ENCODE measurements at regions not wholly inside any gene's neighbourhood (a gene's known extent, or its start where the extent isn't known, plus 50 kb on each side); places are given as distances from the start of the nearest gene placed in this dataset.

GRCh38 chr1:5296095-5296494 is 641.7 kb downstream of the AJAP1 start:
- no peak overlapping the region for H3K4me2 ChIP-seq (replicated peaks; ENCODE audit: extremely low read depth, low read length, poor library complexity, severe bottlenecking)
- Mint-ChIP-seq H3K27ac (no peak overlapping the region), H3K27me3 (ENCODE audit: low read depth in 3 of 3) (peaks cover 1 to 4% (median 2%) of the 10 kb centered on the region in 3 donors), H3K4me1 (no peaks in the 10 kb centered on the region), H3K4me3 (no peak overlapping the region), H3K9me3 (peaks cover 0 to 5% (median 0%) of the 10 kb centered on the region in 7 donors), H3K36me3 (no peaks in the 10 kb centered on the region)
- TF ChIP-seq, protein P1, sequence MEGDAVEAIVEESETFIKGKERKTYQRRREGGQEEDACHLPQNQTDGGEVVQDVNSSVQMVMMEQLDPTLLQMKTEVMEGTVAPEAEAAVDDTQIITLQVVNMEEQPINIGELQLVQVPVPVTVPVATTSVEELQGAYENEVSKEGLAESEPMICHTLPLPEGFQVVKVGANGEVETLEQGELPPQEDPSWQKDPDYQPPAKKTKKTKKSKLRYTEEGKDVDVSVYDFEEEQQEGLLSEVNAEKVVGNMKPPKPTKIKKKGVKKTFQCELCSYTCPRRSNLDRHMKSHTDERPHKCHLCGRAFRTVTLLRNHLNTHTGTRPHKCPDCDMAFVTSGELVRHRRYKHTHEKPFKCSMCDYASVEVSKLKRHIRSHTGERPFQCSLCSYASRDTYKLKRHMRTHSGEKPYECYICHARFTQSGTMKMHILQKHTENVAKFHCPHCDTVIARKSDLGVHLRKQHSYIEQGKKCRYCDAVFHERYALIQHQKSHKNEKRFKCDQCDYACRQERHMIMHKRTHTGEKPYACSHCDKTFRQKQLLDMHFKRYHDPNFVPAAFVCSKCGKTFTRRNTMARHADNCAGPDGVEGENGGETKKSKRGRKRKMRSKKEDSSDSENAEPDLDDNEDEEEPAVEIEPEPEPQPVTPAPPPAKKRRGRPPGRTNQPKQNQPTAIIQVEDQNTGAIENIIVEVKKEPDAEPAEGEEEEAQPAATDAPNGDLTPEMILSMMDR (IDR thresholded peaks at IDR 0.05), result no peak
- H3K27me3 ChIP-seq (ENCODE audit: control insufficient read depth in 2 of 2, insufficient read depth in 2 of 2, low read length in 2 of 2), result no peaks in the 10 kb centered on the region
- DNase-seq, result no peak
- no peak overlapping the region for H3K9ac ChIP-seq (ENCODE audit: insufficient read depth, low read length, poor library complexity, severe bottlenecking)
- H3K4me3 ChIP-seq (replicated peaks in 1 of 3; ENCODE audit: low read depth in 2 of 3, low read length in 3 of 3), result no peak overlapping the region
- H2AFZ ChIP-seq (ENCODE audit: insufficient read depth, low read depth, low read length, poor library complexity, severe bottlenecking), result no peak overlapping the region
- H3K9me3 ChIP-seq (replicated peaks in 1 of 2; ENCODE audit: control insufficient read depth in 1 of 2, insufficient read depth in 1 of 2, low read length in 2 of 2), result no peaks in the 10 kb centered on the region
- H3K36me3 ChIP-seq (replicated peaks in 1 of 2; ENCODE audit: control insufficient read depth in 1 of 2, insufficient read depth in 2 of 2, low read length in 2 of 2), result no peaks in the 10 kb centered on the region
- no peak overlapping the region for H3K27ac ChIP-seq (ENCODE audit: low read depth in 1 of 2, low read length in 2 of 2)
- no peaks in the 10 kb centered on the region for H3K4me1 ChIP-seq (ENCODE audit: control insufficient read depth in 1 of 2, insufficient read depth in 2 of 2, low read length in 2 of 2)
- no peaks in the 10 kb centered on the region for H4K20me1 ChIP-seq (ENCODE audit: insufficient read depth, low read length)
- no peaks in the 10 kb centered on the region for H3K79me2 ChIP-seq (ENCODE audit: insufficient read depth, low read length)
- 88% methylated on average over 12 of the region's 12 CpGs for WGBS (ENCODE audit: insufficient coverage)
- intact Hi-C loops (cut with micrococcal nuclease), result no loop called here

- no peak for DNase-seq
- TF ChIP-seq, protein P1 (IDR thresholded peaks at IDR 0.05), result no peak
- H3K27me3 ChIP-seq (ENCODE audit: control insufficient read depth in 2 of 2, insufficient read depth in 2 of 2, low read length in 2 of 2), result no peaks in the 10 kb centered on the region
- H3K36me3 ChIP-seq (replicated peaks in 1 of 2; ENCODE audit: control insufficient read depth in 1 of 2, insufficient read depth in 2 of 2, low read length in 2 of 2), result no peaks in the 10 kb centered on the region
- H3K4me1 ChIP-seq (ENCODE audit: control insufficient read depth in 1 of 2, insufficient read depth in 2 of 2, low read length in 2 of 2), result no peaks in the 10 kb centered on the region
- no peaks in the 10 kb centered on the region for H3K36me3 Mint-ChIP-seq
- no peak overlapping the region for H3K4me2 ChIP-seq (replicated peaks; ENCODE audit: extremely low read depth, low read length, poor library complexity, severe bottlenecking)
- no peak overlapping the region for H2AFZ ChIP-seq (ENCODE audit: insufficient read depth, low read depth, low read length, poor library complexity, severe bottlenecking)
- no peaks in the 10 kb centered on the region for H4K20me1 ChIP-seq (ENCODE audit: insufficient read depth, low read length)
- H3K27ac Mint-ChIP-seq, result no peak overlapping the region
- H3K27me3 Mint-ChIP-seq (ENCODE audit: low read depth in 3 of 3), result peaks cover 0 to 2% (median 1%) of the 10 kb centered on the region in 3 donors
- no peak overlapping the region for H3K9ac ChIP-seq (ENCODE audit: insufficient read depth, low read length, poor library complexity, severe bottlenecking)
- H3K4me3 ChIP-seq (replicated peaks in 1 of 3; ENCODE audit: low read depth in 2 of 3, low read length in 3 of 3), result no peak overlapping the region
- no peaks in the 10 kb centered on the region for H3K79me2 ChIP-seq (ENCODE audit: insufficient read depth, low read length)
- 82% methylated on average over 3 of the region's 6 CpGs for WGBS (ENCODE audit: insufficient coverage)
- H3K4me1 Mint-ChIP-seq, result no peaks in the 10 kb centered on the region
- H3K27ac ChIP-seq (ENCODE audit: low read depth in 1 of 2, low read length in 2 of 2), result no peak overlapping the region
- no peaks in the 10 kb centered on the region for H3K9me3 ChIP-seq (replicated peaks in 1 of 2; ENCODE audit: control insufficient read depth in 1 of 2, insufficient read depth in 1 of 2, low read length in 2 of 2)
- peaks cover 0 to 6% (median under 1%) of the 10 kb centered on the region in 7 donors for H3K9me3 Mint-ChIP-seq
- intact Hi-C loops (cut with micrococcal nuclease), result no loop called here
- no peak overlapping the region for H3K4me3 Mint-ChIP-seq
Observed at GRCh38 chr1:5291889-5292288, 637.5 kb downstream of the AJAP1 start.
